Ascending aorta (tissue), 2 donors: ENCODE measurements at regions not wholly inside any gene's neighbourhood (a gene's known extent, or its start where the extent isn't known, plus 50 kb on each side); places are given as distances from the start of the nearest gene placed in this dataset.

Experiments
- DNase-seq, 2 donors: peaks; one replicate each; pipeline ENCODE4 v3.0.0-alpha.2; 2019; ENCODE audit warnings: low spot score in 2 of 2
- H3K27ac ChIP-seq, 2 donors: fragments of 200-600 bp; sonication (generic); one replicate each; pipeline ENCODE4 v1.5.1; 2016 to 2017; ENCODE audit warnings: mild to moderate bottlenecking in 1 of 2
- H3K27me3 ChIP-seq: fragments of 200-600 bp; sonication (generic); one replicate; pipeline ENCODE4 v1.5.1; 2017
- H3K36me3 ChIP-seq, 2 donors: fragments of 200-600 bp; sonication (generic); one replicate each; pipeline ENCODE4 v1.5.1; 2016
- H3K4me1 ChIP-seq, 2 donors: fragments of 200-600 bp; sonication (generic); one replicate each; pipeline ENCODE4 v1.5.1; 2016 to 2017; ENCODE audit warnings: mild to moderate bottlenecking in 1 of 2
- H3K4me3 ChIP-seq, 2 donors: fragments of 200-600 bp; sonication (generic); one replicate each; pipeline ENCODE4 v1.5.1; 2016 to 2017; ENCODE audit warnings: mild to moderate bottlenecking in 1 of 2
- H3K9me3 ChIP-seq, 2 donors: fragments of 200-600 bp; sonication (generic); one replicate each; pipeline ENCODE4 v1.5.1; 2016
- intact Hi-C: fragments of 100-400 bp; cut with DNase I; formaldehyde crosslinking; loops from one replicate; pipeline ENCODE4 v1.15.1; 2023
- TF ChIP-seq, protein P1 (sequence below), 3 experiments: fragments of 200-600 bp in 2 of 3; fragments of 450-650 bp in 1 of 3; sonication (generic) in 2 of 3; IDR thresholded peaks; one replicate each; pipeline ENCODE4 v1.5.1; 2016 to 2019; ENCODE audit warnings: antibody characterized with exemption in 3 of 3, mild to moderate bottlenecking in 1 of 3, moderate library complexity in 1 of 3

DNA sequence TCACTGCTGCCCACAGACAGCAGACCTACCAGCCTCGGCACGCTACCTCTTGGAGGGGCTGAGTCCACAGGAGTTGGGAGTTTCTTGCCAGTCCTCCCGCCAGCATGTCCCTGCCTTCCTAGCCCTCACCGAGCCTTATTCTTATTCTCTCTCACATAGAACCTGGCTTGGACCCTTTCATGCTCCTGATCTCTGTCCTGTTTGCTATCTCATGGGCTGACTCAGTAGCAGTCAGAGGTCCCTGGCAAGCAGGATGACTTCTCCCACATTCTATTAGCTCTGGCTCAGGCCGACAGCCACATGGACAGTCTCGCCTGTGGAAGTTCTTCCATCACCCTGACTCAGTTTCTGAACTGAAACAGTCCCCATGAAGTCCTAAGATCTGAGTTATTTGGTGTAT lies 79.5 kb upstream of the ADRA1D start:
- intact Hi-C loops: loop anchor here (5.0 kb wide), 2 partner anchors 101 to 264 kb away; no protein-coding TSS in a partner anchor
- Histone ChIP-seq H3K27me3 (no peaks in the 10 kb centered on the region), H3K9me3 (no peaks in the 10 kb centered on the region), H3K4me3 (no peak overlapping the region), H3K4me1 (peaks cover 0 to 23% of the 10 kb centered on the region in 2 donors), H3K27ac (no peak overlapping the region), H3K36me3 (no peaks in the 10 kb centered on the region)
- TF ChIP-seq, protein P1, sequence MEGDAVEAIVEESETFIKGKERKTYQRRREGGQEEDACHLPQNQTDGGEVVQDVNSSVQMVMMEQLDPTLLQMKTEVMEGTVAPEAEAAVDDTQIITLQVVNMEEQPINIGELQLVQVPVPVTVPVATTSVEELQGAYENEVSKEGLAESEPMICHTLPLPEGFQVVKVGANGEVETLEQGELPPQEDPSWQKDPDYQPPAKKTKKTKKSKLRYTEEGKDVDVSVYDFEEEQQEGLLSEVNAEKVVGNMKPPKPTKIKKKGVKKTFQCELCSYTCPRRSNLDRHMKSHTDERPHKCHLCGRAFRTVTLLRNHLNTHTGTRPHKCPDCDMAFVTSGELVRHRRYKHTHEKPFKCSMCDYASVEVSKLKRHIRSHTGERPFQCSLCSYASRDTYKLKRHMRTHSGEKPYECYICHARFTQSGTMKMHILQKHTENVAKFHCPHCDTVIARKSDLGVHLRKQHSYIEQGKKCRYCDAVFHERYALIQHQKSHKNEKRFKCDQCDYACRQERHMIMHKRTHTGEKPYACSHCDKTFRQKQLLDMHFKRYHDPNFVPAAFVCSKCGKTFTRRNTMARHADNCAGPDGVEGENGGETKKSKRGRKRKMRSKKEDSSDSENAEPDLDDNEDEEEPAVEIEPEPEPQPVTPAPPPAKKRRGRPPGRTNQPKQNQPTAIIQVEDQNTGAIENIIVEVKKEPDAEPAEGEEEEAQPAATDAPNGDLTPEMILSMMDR (IDR thresholded peaks at IDR 0.05): no peak
- DNase-seq: no peak

DNA sequence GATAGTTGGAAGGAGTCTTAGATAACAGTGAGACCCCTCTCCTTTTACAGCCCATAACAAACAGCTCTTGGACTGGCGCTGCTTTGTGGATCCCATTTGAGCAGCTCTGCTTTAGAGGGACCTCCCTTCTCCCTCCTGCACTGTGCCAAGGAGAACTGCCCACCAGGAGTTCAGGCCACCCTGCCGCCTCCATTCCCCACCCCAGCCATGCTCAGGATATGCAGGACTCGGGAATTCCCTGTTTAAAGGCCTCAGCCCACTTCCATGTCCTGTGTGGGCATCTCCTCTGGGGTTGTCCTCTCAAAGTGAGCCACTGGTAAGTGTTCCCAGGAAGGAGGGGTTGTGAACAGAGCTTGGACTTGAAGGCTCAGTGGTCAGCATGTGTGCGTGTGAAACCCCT lies 78.9 kb upstream of the ADRA1D start:
- intact Hi-C loops: loop anchor here (5.0 kb wide), 2 partner anchors 101 to 264 kb away; no protein-coding TSS in a partner anchor
- Histone ChIP-seq H3K4me3 (no peak overlapping the region), H3K36me3 (no peaks in the 10 kb centered on the region), H3K4me1 (peaks cover 0 to 23% of the 10 kb centered on the region in 2 donors), H3K27ac (no peak overlapping the region), H3K27me3 (no peaks in the 10 kb centered on the region), H3K9me3 (no peaks in the 10 kb centered on the region)
- TF ChIP-seq, protein P1 (IDR thresholded peaks at IDR 0.05): no peak
- no peak for DNase-seq

DNA sequence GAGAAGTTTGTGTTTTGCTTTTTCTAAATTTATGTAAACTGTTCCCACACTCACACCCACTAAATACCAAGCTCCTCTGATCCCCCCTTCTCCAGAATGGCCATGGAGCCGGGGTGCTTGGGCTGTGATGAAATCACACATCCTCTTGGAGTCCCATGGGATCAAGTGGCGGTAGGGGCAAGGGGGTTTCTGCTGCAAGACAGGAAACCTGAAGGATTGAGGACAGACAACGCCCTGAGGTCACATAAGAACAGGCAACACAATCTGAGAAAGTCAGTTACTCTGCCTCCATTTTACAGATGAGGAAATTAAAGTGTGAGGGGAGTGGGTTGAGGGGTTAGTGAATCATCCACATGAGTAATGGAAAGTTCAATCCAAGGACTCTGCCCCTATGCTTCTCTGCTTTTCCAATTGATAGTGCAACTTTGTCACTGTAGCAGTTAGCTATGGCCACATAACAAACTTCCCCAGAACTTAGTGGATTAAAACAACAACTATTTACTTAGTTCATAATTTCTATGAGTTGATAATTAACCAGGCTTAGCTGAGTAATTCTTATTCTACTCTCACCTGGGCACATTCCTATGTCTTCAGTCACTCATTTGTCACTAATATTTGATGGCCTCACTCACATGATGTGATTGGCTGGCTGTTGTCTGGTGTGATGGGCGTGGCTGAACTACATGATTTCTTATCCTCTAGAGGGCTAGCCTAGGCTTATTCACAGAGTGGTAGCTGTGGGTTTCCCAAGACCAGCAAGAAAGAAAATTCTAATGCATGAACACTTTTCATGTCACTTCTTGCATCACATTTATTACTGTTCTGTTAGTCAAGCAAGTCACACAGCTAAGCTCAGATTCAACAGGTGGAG lies 77.3 kb upstream of the ADRA1D start:
- H3K36me3 ChIP-seq: no peaks in the 10 kb centered on the region
- H3K27me3 ChIP-seq: no peaks in the 10 kb centered on the region
- peaks cover 0 to 23% of the 10 kb centered on the region in 2 donors for H3K4me1 ChIP-seq
- peak overlapping the region; percentile 69 to 70 for H3K27ac ChIP-seq
- intact Hi-C loops: loop anchor here (1.0 to 5.0 kb wide), 3 partner anchors 29 to 266 kb away; no protein-coding TSS in a partner anchor
- TF ChIP-seq, protein P1 (IDR thresholded peaks at IDR 0.05): no peak
- no peaks in the 10 kb centered on the region for H3K9me3 ChIP-seq
- no peak for DNase-seq
- H3K4me3 ChIP-seq: no peak overlapping the region

DNA sequence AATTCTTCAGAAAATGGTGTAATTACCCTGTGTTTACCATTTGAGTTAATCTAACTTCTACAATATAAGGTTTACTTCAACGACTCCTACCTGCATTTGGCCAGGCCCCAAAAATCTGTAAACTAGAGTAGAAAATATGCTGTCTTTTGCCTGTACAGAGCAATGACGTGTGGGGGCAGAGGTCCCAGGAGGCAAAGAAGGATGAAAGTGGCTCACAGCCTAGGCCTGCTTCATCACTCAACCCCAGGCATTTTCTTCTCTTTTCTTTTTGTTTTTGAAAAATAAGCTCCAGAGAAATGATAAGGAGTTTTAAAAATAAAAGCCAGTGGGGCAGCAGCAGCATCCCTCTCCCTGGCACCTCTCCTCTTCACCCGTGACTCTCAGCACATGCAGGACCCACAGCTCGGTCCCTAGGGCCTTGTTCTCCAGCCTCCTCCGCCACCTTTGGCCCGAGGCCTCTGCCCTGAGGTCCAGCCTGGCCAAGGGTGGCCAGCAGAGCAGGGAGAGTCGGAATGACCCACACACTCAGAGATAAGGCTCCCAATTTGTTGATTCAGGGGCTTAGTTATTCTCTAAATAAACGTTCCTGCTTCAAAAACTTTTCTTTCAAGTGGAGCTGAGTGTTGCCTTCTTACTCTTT lies 76.6 kb upstream of the ADRA1D start:
- H3K9me3 ChIP-seq: no peaks in the 10 kb centered on the region
- no peaks in the 10 kb centered on the region for H3K36me3 ChIP-seq
- no peak overlapping the region for H3K4me3 ChIP-seq
- peak overlapping the region; percentile 69 to 70 for H3K27ac ChIP-seq
- TF ChIP-seq, protein P1 (IDR thresholded peaks at IDR 0.05): no peak
- DNase-seq: peak in 1 of 2 donors; percentile 77
- H3K27me3 ChIP-seq: no peaks in the 10 kb centered on the region
- intact Hi-C loops: loop anchor here (1.0 to 5.0 kb wide), 3 partner anchors 28 to 267 kb away; no protein-coding TSS in a partner anchor
- H3K4me1 ChIP-seq: peaks cover 0 to 23% of the 10 kb centered on the region in 2 donors

DNA sequence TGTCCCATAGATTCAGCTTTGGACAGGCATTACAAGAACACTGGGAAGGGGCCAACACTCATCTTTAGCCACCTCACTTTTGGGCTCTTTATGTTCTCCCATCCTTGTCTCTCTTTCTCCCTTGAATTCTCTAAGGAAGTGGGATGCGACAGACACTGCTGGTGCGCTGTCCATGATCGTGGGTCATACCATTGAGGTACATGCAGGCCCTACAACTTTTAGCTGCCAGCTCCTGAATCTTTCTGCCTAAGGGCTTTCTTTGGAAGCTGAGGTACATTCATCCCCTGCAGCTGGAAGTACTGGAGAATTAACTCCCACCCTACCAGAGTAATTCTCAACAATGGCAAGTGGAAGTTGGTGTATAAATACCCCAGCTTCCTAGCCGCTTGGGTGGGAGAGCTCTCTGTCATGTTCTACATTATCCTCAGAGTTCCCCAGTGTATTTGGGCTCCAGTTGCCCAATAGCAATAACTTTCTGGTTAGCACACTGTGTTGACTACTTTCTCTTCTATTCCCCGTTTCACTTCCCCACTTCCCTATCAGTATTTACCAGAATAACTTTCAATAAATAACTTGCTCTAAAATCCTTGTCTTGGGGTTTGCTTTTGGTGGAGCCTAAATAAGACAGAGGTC lies 75.6 kb upstream of the ADRA1D start:
- intact Hi-C loops: loop anchor here (5.0 kb wide), 2 partner anchors 97 to 268 kb away; no protein-coding TSS in a partner anchor
- H3K27ac ChIP-seq: peak overlapping the region; percentile 69 to 70

More for the DNA sequence above, 75.6 kb upstream of the ADRA1D start:
- no peak for DNase-seq
- no peaks in the 10 kb centered on the region for H3K27me3 ChIP-seq
- no peaks in the 10 kb centered on the region for H3K36me3 ChIP-seq
- H3K4me3 ChIP-seq: no peak overlapping the region
- TF ChIP-seq, protein P1 (IDR thresholded peaks at IDR 0.05): no peak
- peaks cover 0 to 18% of the 10 kb centered on the region in 2 donors for H3K4me1 ChIP-seq
- H3K9me3 ChIP-seq: no peaks in the 10 kb centered on the region
